GM10248 (cell line): ENCODE measurements at regions not wholly inside any gene's neighbourhood (a gene's known extent, or its start where the extent isn't known, plus 50 kb on each side); places are given as distances from the start of the nearest gene placed in this dataset.

Experiments used
- CTCF ChIA-PET: fragments of 300-600 bp; sonication (Branson Sonifier 250); formaldehyde crosslinking; extraction: SDS; loops from one replicate; lab custom pipeline; 2021; ENCODE audit warnings: antibody characterized with exemption; lab: Yijun Ruan, JAX
- POLR2A ChIA-PET: fragments of 350-650 bp; sonication (Branson Sonifier 250); formaldehyde crosslinking; extraction: SDS; loops from one replicate; lab custom pipeline; 2020; ENCODE audit warnings: antibody characterized with exemption; lab: Yijun Ruan, JAX
- DNase-seq: peaks from one replicate; pipeline ENCODE4 v3.0.0; 2012; ENCODE audit errors: extremely low spot score
- CTCF ChIP-seq: IDR thresholded peaks from 2 replicates; pipeline ENCODE4 v1.5.1; 2012; ENCODE audit warnings: mild to moderate bottlenecking, low read depth; ENCODE audit errors: extremely low read depth, missing control alignments, control extremely low read depth

- ChIA-PET POLR2A (no interaction called here), CTCF (interaction anchor here (0.6 to 1.4 kb wide), 2 partner anchors 11 to 21 kb away, joined by 3 read pairs; no protein-coding TSS in a partner anchor)
- no peak for DNase-seq
- TF ChIP-seq CTCF: no peak
Observed at GRCh38 chr7:46955531-46955930, 626.4 kb downstream of the TNS3 start.

GRCh38 chr7:46954181-46954580, 627.7 kb downstream of the TNS3 start:
- ChIA-PET POLR2A (no interaction called here), CTCF (interaction anchor here (1.5 kb wide), 1 partner anchor 9 kb away, joined by 4 read pairs; no protein-coding TSS in a partner anchor)
- no peak for TF ChIP-seq CTCF
- DNase-seq: no peak

- CTCF ChIA-PET: no interaction called here
- DNase-seq: no peak
- TF ChIP-seq CTCF: no peak
- POLR2A ChIA-PET: no interaction called here
Observed at GRCh38 chr7:46953008-46953407, 628.9 kb downstream of the TNS3 start.

- no peak for TF ChIP-seq CTCF
- ChIA-PET POLR2A (no interaction called here), CTCF (no interaction called here)
- DNase-seq: no peak
Observed at GRCh38 chr7:46949270-46949931, 632.5 kb downstream of the TNS3 start.

- no peak for DNase-seq
- TF ChIP-seq CTCF: no peak
- ChIA-PET CTCF (no interaction called here), POLR2A (no interaction called here)
Observed at GRCh38 chr7:46948716-46949115, 633.2 kb downstream of the TNS3 start.

GRCh38 chr7:46945328-46945727, 636.6 kb downstream of the TNS3 start:
- no peak for DNase-seq
- ChIA-PET CTCF (no interaction called here), POLR2A (no interaction called here)
- no peak for TF ChIP-seq CTCF
